ENCODE measurements at regions not wholly inside any gene's neighbourhood (a gene's known extent, or its start where the extent isn't known, plus 50 kb on each side); places are given as distances from the start of the nearest gene placed in this dataset.
"Not testable (repeated sequence)": the region's sequence is repeated elsewhere in the genome, so short reads cannot be mapped to it uniquely, and the experiment has no call there.

DNA sequence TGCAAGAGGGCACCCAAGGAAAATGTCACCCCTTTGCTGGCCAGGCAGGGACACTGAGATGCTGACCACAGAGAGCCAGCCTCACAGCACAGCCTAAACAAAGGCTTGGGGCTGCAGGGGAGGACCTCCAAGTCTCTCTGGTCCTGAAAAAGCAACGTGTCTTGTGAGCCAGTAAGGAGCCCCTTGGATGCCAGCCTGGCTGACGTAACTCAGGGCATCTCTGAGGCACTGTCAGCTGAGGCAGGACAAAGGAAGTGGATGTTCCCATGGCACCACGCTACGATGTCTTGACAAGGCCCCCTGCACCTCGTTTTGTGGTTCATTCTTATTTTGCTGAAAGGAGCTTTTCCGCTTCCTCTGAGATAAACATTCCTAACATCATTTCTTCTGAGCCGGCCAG lies 160.7 kb downstream of the OR4M2 start:
- no peak for DNase-seq (ENCODE audit: low spot score)

GRCh38 chr15:22241451-22241850 lies 161.1 kb downstream of the OR4M2 start:
- no peak for DNase-seq (ENCODE audit: low spot score)

GRCh38 chr15:22242311-22242710 lies 162.0 kb downstream of the OR4M2 start:
- DNase-seq (ENCODE audit: low spot score), result not testable (repeated sequence)

DNA sequence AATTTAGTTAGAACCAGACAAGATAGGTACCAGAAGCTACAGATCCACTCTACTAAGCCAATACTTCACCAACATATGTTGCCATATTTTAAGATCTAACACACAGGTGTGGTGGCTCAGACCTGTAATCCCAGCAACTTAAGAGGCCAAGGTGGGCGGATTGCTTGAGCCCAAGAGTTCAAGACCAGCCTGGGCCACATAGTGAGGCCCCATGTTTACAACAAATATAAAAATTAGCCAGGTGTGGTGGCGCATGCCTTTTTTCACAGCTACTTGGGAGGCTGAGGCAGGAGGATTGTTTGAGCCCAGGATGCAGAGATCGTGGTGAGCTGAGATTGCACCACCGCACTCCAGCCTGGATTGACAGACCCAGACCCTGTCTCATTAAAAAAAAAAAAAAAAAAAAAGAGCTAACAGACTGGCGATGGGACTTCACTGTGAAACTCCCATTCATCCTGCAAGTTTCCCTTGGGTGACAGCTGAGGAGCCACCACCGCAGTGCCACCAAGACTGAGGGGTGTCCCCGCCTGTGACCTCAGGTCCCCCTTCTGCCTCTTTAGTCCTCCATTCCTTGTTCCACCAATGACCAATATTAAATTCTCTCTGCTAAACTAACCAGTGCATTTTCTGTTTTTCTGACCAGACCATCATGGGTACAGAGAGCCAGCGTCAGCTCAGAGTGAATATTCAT lies 163.3 kb downstream of the OR4M2 start:
- DNase-seq (ENCODE audit: low spot score), result no peak

GRCh38 chr15:22249511-22249910 lies 169.2 kb downstream of the OR4M2 start:
- not testable (repeated sequence) for DNase-seq (ENCODE audit: low spot score)

DNA sequence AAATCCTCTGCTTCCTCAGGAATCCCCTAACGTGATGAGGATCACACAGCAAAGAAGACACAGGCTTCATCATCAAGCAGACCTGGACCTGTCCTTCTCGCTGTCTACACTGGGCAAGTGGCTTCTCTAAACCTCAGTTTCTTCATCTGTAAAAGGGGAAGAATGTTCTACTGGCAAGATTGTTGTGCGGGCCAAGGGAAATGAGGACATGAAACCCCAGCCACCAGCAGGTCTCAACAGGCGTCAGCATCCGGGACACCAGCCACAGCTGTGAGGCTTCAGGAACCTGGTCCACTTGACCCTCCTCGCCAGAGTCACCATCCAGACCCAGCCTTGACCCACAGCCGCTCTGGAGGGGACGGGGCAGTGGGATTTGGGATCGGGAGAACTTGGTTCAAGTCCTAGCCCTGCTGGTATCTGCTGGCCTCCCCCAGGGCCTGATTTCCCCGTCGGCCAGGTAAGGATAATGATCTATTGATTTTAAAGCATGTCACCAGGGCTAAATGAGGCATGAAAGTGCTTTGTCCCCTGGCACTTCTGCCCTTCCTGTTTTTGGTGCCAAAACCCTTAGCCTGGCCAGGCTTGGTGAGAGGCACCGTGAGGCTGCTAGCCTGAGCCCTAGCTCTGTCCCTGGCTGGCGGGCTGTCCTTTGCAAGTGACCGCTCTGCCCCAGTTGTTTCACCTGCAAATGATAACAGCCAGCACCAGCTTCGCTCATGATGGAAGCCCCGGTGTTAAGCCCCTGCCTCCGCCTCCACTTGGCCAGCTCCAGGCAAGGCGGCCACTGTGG lies 170.4 kb downstream of the OR4M2 start:
- DNase-seq (ENCODE audit: low spot score), result not testable (repeated sequence)

DNA sequence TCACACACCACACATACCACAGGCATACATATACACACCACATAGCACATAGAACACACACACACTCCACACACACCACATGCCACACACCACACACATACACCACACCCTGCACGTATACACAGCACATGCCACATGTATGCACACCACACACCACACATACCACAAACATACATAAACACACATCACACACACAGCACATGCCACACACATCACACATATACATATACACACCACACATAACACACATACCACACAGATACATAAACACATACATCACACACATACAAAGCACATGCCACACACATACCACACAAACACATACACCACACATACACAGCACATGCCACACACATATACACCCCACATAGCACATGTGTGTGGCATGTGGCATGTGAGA lies 171.1 kb downstream of the OR4M2 start:
- DNase-seq (ENCODE audit: low spot score), result no peak

DNA sequence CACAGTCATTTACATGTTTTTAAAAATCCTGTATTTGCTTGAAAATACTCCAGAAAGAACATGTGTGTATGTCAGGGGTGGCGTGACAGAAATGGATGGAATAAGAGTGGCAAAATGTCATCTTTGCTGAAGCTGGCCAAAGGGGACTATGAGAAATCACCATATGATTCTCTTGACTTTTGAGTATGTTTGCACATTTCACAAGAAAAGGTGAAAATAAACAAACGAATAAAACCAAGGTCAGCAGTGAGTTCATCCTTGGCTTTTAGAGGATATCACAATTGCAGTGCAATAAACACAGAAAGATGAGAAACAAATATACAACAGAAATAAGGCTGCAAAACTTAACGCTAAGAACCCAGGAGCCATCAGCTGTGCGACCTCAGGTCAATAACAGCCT lies 171.7 kb downstream of the OR4M2 start:
- DNase-seq (ENCODE audit: low spot score), result not testable (repeated sequence)

- DNase-seq (ENCODE audit: low spot score), result not testable (repeated sequence)
These were observed 172.2 kb downstream of the OR4M2 start for GRCh38 chr15:22252521-22252920.

DNA sequence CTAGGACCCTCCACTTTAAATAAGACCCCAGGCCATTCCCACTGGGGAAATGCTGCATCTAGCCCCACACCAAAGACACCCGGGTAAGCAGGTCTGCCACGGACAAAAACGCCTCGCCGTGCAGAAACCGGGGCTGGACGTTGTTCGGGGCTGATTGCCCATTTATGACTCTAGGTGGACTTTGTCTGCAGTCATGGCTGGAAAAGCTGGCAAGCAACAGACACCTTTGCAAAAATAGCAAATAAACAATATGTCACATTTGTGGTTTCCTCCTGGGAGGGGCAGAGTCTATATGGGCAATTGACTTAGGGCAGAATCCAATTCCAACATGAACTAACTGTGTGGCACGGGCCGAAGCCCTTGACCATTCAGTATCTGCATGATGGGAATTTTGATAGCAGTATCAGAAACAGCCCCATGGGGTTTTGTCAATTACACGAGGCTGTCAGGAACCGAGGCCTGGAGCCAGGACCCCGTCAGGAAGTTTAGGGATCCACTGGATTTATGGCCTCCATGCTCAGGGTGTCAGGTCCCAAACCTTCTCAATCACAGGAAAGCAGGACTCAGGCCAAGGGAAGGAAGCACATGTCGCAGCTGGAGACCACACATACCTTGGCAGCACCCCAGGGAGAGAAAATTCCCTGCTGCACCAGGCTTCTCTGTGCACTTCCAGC lies 172.8 kb downstream of the OR4M2 start:
- not testable (repeated sequence) for DNase-seq (ENCODE audit: low spot score)

GRCh38 chr15:22253676-22254408 lies 173.5 kb downstream of the OR4M2 start:
- DNase-seq (ENCODE audit: low spot score), result no peak

- DNase-seq (ENCODE audit: low spot score), result not testable (repeated sequence)
These were observed 174.2 kb downstream of the OR4M2 start for GRCh38 chr15:22254409-22255045.

- not testable (repeated sequence) for DNase-seq (ENCODE audit: low spot score)
These were observed 175.3 kb downstream of the OR4M2 start for GRCh38 chr15:22255606-22256005.

- DNase-seq (ENCODE audit: low spot score), result not testable (repeated sequence)
These were observed 176.2 kb downstream of the OR4M2 start for GRCh38 chr15:22256389-22257046.

- DNase-seq (ENCODE audit: low spot score), result no peak
These were observed 177.0 kb downstream of the OR4M2 start for GRCh38 chr15:22257047-22258008.

DNA sequence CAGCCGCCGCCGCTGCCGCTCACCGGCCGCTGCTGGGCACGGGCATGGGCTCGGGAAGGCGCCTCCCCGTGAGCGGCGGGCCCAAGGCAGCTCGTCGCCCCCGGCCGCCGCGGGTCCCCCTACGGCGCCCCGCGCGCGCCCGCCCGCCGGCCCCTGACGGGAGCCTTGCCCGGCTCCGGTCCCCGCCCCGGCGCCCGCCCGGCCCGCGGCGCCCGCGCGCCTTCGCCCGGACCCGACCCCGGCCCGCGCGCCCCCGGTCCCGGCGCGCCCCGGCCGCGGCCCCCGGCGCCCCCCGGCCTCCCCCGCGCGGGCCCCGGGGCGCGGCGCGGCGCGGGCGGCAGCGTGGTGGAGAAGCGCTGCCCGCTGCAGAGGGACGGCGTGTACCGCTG lies 177.7 kb downstream of the OR4M2 start:
- no peak for DNase-seq (ENCODE audit: low spot score)

- DNase-seq (ENCODE audit: low spot score), result no peak
These were observed 178.2 kb downstream of the OR4M2 start for GRCh38 chr15:22258398-22259150.

- not testable (repeated sequence) for DNase-seq (ENCODE audit: low spot score)
These were observed 178.9 kb downstream of the OR4M2 start for GRCh38 chr15:22259151-22259750.

Data from CD4-positive, alpha-beta T cell treated with Interleukin-6 at 100 ng/mL for 8 hours (primary cell).